GM21367 (cell line): ENCODE measurements at regions not wholly inside any gene's neighbourhood (a gene's known extent, or its start where the extent isn't known, plus 50 kb on each side); places are given as distances from the start of the nearest gene placed in this dataset.

Source experiments
- ATAC-seq: cut with Tn5 transposase; IDR thresholded peaks from one replicate; pipeline ENCODE4 v1.9.1; 2021; ENCODE audit not compliant: unreplicated experiment

DNA sequence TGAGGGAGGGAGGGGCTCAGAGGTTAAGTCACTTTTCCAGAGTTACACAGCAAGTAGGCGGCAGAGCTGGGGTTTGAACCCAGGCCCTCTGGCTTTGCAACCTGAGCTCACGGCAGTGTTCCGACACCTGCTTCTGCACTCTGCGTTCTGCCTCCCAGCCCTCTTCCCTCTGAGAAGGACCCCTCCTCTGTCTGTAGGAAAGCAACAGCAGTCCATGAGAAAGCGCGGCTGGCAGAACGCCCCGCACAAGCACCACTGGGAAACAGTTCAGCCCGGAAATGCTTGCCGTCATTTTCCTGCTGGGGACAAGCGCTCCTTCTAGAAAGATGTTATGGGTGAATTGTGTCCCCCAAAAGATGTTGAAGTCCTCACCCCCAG, 241.1 kb downstream of the NPHP4 start:
- no peak for ATAC-seq

DNA sequence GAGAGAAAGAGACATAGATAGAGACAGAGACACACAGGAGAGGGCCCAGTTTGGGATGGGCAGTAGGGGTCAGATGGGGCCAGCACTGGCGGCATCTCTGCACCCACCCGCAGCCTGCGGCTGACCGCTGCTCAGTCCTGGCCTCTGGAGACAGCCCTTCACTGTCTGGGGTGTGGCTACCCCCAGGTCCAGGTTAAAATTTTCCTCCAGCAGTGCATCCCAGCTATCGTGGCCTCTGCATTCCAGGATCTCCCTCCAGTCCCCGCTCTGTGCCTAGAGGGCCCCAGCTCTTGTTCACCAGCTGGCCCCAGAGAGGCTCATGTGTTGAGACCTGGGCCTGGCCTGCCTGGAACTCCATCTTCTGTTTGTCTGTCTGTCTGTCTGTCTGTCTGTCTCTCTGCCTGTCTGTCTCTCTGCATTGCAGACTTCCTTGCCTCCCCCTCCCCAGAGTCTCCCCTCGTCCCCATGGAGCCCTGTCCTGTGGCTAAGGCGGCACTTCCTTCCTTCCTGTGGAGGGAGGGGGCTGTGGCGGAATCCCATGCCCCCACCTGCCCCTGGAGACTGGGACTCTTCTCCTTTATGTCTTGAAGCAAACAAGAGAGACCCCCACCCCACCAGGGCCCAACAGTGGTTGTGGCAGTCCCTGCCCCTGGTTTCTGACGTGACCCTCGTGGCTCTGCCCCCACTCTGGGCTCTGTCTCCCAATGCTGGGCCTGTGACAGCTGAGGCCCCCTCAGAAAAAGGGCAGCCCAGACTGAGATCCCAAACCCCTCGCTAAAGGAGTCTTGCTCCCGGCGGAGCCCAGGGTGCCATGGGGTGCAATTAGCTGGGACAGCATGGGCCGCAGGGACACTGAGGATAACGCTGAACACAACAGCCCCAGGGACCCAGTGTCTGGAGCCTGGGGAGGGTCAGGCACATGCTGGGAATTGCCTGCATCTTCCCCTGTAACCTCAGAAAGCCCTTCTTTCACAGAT, 241.8 kb downstream of the NPHP4 start:
- no peak for ATAC-seq

GRCh38 chr1:5748286-5749225, 243.7 kb downstream of the NPHP4 start:
- ATAC-seq, result no peak

DNA sequence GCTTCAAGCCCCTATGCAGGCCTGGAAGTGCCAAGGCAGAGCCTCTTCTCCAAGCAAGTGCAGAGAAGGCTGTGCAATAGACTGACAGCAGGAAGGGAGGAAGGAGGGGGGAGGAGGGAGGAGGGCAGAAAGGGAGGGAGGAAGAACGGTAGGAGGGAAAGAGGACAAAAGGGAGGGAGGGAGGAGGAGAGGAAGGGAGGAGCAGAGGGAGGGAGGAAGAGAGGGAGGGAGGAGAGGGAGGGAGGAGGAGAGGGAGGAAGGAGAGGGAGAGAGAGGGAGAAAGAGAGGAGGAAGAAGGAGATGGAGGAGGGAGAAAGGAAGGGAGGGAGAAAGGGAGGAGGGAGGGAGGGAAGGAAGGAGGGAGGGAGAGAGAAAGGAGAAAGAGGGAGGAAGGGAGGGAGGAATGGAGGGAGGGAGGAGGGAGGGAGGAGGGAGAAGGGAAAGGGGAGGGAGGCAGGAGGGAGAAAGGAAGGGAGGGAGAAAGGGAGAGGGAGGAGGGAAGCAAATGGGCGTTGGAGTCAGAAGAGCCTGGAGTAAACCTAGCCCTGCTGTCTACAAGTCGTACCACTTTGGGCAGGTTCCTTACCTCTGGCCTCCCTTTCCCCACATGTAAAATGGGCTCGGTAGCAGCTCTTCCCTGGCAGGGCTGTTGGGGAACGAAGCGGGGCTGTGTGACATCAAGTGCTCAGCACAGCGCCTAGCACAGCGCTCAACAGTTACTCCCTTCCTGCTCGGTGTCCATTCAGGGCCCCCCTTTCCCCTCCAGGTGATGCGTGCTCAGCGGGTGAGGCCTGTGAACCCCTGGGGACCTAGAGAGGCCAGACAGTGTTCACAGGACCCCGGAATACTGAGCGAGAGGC, 244.6 kb downstream of the NPHP4 start:
- no peak for ATAC-seq

DNA sequence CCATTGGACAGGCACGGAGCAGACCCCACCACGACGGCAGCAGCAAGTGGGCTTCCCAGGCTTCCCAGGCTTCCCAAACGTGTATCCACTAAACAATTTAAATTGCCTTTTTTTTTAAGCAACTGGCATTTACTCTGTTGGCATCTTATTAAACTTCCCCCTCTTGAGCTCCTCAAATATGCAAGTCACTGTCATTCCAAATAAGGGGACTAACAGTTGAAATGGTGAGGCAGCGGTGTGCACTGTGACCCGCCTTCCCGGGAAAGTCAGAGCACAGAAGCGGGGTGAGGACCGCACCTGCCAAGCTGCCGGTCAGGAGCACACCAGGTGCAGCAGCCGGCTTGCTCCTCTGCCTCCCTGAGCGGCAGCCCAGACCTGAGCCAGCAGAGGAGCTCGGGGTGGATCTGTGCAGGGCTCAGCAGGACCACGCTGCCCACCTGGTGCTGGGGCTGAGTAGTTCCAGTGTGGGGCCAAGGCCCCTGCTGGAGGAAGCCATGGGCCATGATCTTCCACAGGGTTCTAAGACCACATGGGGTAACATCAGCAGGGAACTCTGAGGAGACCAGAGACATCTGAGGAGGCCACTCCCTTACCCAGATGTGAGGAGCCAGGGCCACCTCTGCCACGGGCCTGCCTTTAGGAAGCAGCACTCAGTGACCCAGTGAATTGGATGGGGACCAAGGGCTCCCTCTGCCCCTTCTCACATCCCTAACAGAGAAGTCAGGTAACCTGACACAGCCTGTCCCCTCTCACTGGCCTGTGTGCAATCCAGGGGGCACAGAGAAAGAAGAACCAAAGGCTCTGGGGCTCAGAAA, 245.4 kb downstream of the NPHP4 start:
- no peak for ATAC-seq

GRCh38 chr1:5745800-5746610, 246.2 kb downstream of the NPHP4 start:
- peak; percentile 59 for ATAC-seq

- ATAC-seq, result no peak
Observed at GRCh38 chr1:5744911-5745799, 247.1 kb downstream of the NPHP4 start.

- ATAC-seq, result no peak
Observed at GRCh38 chr1:5744341-5744740, 247.9 kb downstream of the NPHP4 start.

GRCh38 chr1:5743435-5744095, 248.7 kb downstream of the NPHP4 start:
- ATAC-seq, result no peak

GRCh38 chr1:5742801-5743200, 249.4 kb downstream of the NPHP4 start:
- no peak for ATAC-seq

DNA sequence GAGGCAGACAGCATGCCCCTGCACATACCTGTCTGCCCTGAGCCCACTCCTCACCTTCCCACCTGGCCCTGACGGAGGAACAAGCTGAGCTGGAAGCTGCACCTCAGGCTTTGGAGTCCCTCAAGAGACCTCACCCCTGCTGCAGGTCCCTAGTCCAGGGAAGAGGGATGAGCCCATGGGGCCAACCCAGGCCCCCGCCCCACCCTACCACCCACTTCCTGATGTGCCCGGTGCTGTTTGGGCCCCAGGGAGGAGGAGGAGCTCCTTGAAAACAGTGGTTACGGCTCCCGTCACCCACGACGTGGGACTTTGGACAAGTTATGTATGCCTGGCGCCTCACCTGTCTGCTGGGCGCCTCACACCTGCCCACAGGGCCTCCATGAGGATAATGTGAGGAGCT, 250.2 kb downstream of the NPHP4 start:
- no peak for ATAC-seq

GRCh38 chr1:5740865-5741860, 251.1 kb downstream of the NPHP4 start:
- no peak for ATAC-seq

DNA sequence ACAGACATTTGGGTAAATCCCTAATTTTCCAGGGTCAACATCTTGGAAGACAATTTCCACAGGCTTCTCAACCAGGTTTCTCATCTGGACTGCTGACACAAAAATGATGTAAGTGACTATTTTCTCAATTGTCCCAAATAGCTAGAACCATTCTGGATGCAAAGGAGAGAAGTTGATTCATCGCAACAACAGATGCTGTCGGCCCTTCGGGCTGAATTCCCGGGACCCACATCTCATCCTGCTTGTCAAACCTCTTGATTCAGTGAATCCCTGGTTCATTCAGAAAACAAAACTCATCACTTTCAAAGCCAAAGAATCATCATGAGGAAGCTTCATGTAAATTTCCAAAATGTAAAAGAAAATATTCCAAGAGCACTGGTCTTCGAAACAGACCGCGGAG, 251.8 kb downstream of the NPHP4 start:
- no peak for ATAC-seq

GRCh38 chr1:5739561-5740078, 252.6 kb downstream of the NPHP4 start:
- no peak for ATAC-seq

- no peak for ATAC-seq
Observed at GRCh38 chr1:5738911-5739462, 253.2 kb downstream of the NPHP4 start.

DNA sequence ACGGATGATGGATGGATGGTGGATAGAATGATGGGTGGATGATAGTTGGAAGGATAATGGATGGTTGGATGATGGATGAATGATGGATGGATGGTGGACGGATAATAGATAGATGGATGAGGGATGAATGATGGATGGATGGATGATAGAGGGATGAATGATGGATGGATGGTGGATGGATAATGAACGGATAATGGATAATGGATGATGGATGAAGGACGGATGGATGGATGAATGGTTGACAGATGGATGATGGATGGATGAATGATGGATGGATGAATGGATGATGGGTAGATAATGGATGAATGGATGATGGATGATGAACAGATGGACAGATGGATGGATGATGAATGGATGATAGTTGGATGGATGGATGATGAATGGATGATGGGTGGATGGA, 255.1 kb downstream of the NPHP4 start:
- ATAC-seq, result no peak
